22Rv1 (cell line): ENCODE measurements at regions not wholly inside any gene's neighbourhood (a gene's known extent, or its start where the extent isn't known, plus 50 kb on each side); places are given as distances from the start of the nearest gene placed in this dataset.

Experiments used
- CTCF ChIP-seq: fragments of 450-650 bp; IDR thresholded peaks from 2 replicates; pipeline ENCODE4 v1.5.1; 2017; ENCODE audit warnings: mild to moderate bottlenecking
- ZFX ChIP-seq: fragments of 450-650 bp; IDR thresholded peaks from 2 replicates; pipeline ENCODE4 v1.6.1; 2017; ENCODE audit warnings: antibody characterized with exemption, borderline replicate concordance

- no peak for TF ChIP-seq CTCF
- TF ChIP-seq ZFX = no peak
These were observed 279.0 kb downstream of the MATN1 start for GRCh38 chr1:30444401-30444800.
